PC-9 (cell line): ENCODE measurements at regions not wholly inside any gene's neighbourhood (a gene's known extent, or its start where the extent isn't known, plus 50 kb on each side); places are given as distances from the start of the nearest gene placed in this dataset.

Experiments
- BruUV-seq: library from RNA; stranded (reverse); fragments of 400-500 nt; replicated peaks from 2 replicates; lab custom pipeline; 2021; lab: Mats Ljungman, UMichigan
- CTCF ChIA-PET: fragments of 300-600 bp; sonication (Branson Sonifier 250); formaldehyde crosslinking; loops from one replicate; lab custom pipeline; 2022; ENCODE audit warnings: antibody characterized with exemption; lab: Charles Lee
- POLR2A ChIA-PET: fragments of 300-600 bp; sonication (Branson Sonifier 250); formaldehyde crosslinking; loops from one replicate; lab custom pipeline; 2022; ENCODE audit warnings: antibody characterized with exemption; ENCODE audit not compliant: unreplicated experiment; lab: Charles Lee
- DNase-seq, 2 experiments: peaks; one replicate each; pipeline versions ENCODE4 v3.0.0 to v3.0.0-alpha.2; 2015 to 2022; ENCODE audit warnings: mixed read lengths in 1 of 2
- H2AFZ ChIP-seq: fragments of 200-600 bp; sonication (generic); 2 replicates; pipeline ENCODE4 v1.8.1; 2017; ENCODE audit warnings: antibody characterized with exemption
- H3F3A ChIP-seq: fragments of 200-600 bp; sonication (generic); 2 replicates; pipeline ENCODE4 v1.8.1; 2017; ENCODE audit warnings: antibody characterized with exemption, mild to moderate bottlenecking, low read depth; ENCODE audit not compliant: insufficient read depth
- H3K27ac ChIP-seq: fragments of 200-600 bp; sonication (generic); 2 replicates; pipeline ENCODE4 v1.6.1; 2016; ENCODE audit warnings: mixed run types
- H3K27me3 ChIP-seq: fragments of 200-600 bp; sonication (generic); 2 replicates; pipeline ENCODE4 v1.6.1; 2016; ENCODE audit warnings: low read depth, mixed run types; ENCODE audit not compliant: insufficient read depth
- H3K36me3 ChIP-seq: fragments of 200-600 bp; sonication (generic); 2 replicates; pipeline ENCODE4 v1.6.1; 2016; ENCODE audit warnings: low read depth, mixed run types
- H3K4me1 ChIP-seq: fragments of 200-600 bp; sonication (generic); replicated peaks from 2 replicates; pipeline ENCODE4 v1.6.1; 2016; ENCODE audit warnings: mixed run types; ENCODE audit not compliant: insufficient read depth
- H3K4me2 ChIP-seq: fragments of 200-600 bp; sonication (generic); 2 replicates; pipeline ENCODE4 v1.6.1; 2017; ENCODE audit warnings: mixed run types
- H3K4me3 ChIP-seq: fragments of 200-600 bp; sonication (generic); 2 replicates; pipeline ENCODE4 v1.6.1; 2016; ENCODE audit warnings: mixed run types
- H3K79me2 ChIP-seq: fragments of 200-600 bp; sonication (generic); 2 replicates; pipeline ENCODE4 v1.6.1; 2017; ENCODE audit warnings: low read depth, mixed run types
- H3K9me2 ChIP-seq: fragments of 200-600 bp; sonication (generic); 2 replicates; pipeline ENCODE4 v1.8.1; 2017; ENCODE audit warnings: mild to moderate bottlenecking; ENCODE audit not compliant: insufficient read depth
- H3K9me3 ChIP-seq: fragments of 200-600 bp; sonication (generic); 2 replicates; pipeline ENCODE4 v1.8.1; 2016; ENCODE audit warnings: low read depth; ENCODE audit not compliant: insufficient read depth
- H4K20me1 ChIP-seq: fragments of 200-600 bp; sonication (generic); 2 replicates; pipeline ENCODE4 v1.8.1; 2017; ENCODE audit not compliant: insufficient read depth
- CTCF ChIP-seq: fragments of 200-600 bp; sonication (generic); conservative IDR thresholded peaks from 2 replicates; pipeline ENCODE4 v1.6.1; 2017; ENCODE audit warnings: mixed run types, antibody characterized with exemption, mild to moderate bottlenecking, moderate library complexity
- EZH2 ChIP-seq: fragments of 200-600 bp; sonication (generic); IDR thresholded peaks from 2 replicates; pipeline ENCODE4 v1.8.0; 2017; ENCODE audit warnings: antibody characterized with exemption, low read depth
- intact Hi-C: fragments of 100-400 bp; cut with micrococcal nuclease; formaldehyde crosslinking; loops from one replicate; pipeline ENCODE4 v1.10.0; 2022; ENCODE audit not compliant: unreplicated experiment

- ChIA-PET CTCF (no interaction called here), POLR2A (no interaction called here)
- H3K79me2 ChIP-seq = no peaks in the 10 kb centered on the region
- H4K20me1 ChIP-seq = no peaks in the 10 kb centered on the region
- H3K4me1 ChIP-seq = no peaks in the 10 kb centered on the region
- H3K27ac ChIP-seq = no peak overlapping the region
- no peak for TF ChIP-seq EZH2
- TF ChIP-seq CTCF = no peak
- no peaks in the 10 kb centered on the region for H3K9me2 ChIP-seq
- intact Hi-C loops = no loop called here
- no TSS peak for BruUV-seq
- no peaks in the 10 kb centered on the region for H3K36me3 ChIP-seq
- DNase-seq = no peak
- H2AFZ ChIP-seq = no peak overlapping the region
- H3K4me2 ChIP-seq = no peak overlapping the region
- no peaks in the 10 kb centered on the region for H3K27me3 ChIP-seq
- H3F3A ChIP-seq = no peaks in the 10 kb centered on the region
- H3K9me3 ChIP-seq = no peaks in the 10 kb centered on the region
- H3K4me3 ChIP-seq = no peak overlapping the region
These were observed 55.3 kb upstream of the SLCO6A1 start for GRCh38 chr5:102554082-102554481.

- Histone ChIP-seq H3K4me2 (no peak overlapping the region), H3F3A (no peaks in the 10 kb centered on the region), H3K79me2 (no peaks in the 10 kb centered on the region), H3K4me3 (no peak overlapping the region), H3K9me3 (no peaks in the 10 kb centered on the region), H3K27me3 (no peaks in the 10 kb centered on the region), H3K27ac (no peak overlapping the region), H3K36me3 (no peaks in the 10 kb centered on the region), H2AFZ (no peak overlapping the region), H3K4me1 (no peaks in the 10 kb centered on the region), H3K9me2 (no peaks in the 10 kb centered on the region), H4K20me1 (no peaks in the 10 kb centered on the region)
- DNase-seq = no peak
- POLR2A ChIA-PET = no interaction called here
- intact Hi-C loops = no loop called here
- no TSS peak for BruUV-seq
- TF ChIP-seq EZH2 = no peak
- 0 out of 2 replicates have a peak, but pooled peaks have one; percentile 40 for TF ChIP-seq CTCF
- CTCF ChIA-PET = no interaction called here
These were observed 55.9 kb upstream of the SLCO6A1 start for GRCh38 chr5:102554728-102555127.

DNA sequence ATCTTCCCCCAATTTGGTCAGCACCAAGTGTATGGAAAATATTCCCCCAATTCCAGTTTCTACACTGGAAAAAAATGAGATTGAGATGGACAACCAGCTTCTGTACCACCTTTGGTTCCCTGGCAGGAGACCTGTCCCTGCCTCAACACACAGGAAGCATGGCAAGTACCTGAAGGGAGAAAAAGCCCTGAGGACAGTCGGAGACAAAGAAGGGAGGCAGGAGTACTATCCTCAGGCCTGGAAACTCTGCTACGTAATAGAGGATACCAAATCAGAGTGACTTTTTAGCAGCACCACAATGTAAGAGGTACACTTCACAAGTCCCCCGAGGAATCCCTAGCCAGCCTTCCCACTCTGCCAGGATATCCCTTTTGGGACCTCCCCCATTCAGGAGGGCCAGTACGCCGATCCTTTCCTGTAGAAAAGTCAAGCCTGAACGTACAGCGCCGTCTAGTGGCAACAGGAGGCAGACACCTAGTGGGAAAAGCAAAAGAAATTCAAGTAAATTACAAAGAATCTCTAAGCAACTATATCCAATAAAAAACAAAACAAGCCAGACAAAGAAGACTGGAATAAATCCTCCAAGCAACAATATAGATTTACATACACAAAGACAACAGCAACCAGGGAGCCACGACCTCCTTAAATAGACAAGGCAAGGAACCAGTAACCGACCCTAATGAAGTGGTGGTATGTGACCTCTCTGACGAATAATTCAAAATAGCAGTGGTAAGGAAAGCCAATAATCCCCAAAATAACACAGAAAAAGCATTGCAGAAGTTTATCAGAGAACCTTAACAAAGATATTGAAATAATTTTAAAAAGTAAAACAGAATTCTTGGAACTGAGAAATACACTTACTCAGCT, 63.3 kb upstream of the SLCO6A1 start:
- no peak overlapping the region for H3K27ac ChIP-seq
- ChIA-PET POLR2A (no interaction called here), CTCF (no interaction called here)
- no peaks in the 10 kb centered on the region for H3K27me3 ChIP-seq
- no peak overlapping the region for H3K4me2 ChIP-seq
- 0 out of 2 replicates have a peak, but pooled peaks cover 3% of the 10 kb centered on the region for H3K9me2 ChIP-seq
- H3K79me2 ChIP-seq = no peaks in the 10 kb centered on the region
- no peaks in the 10 kb centered on the region for H3K4me1 ChIP-seq
- BruUV-seq = no TSS peak
- no peaks in the 10 kb centered on the region for H3K36me3 ChIP-seq
- H3F3A ChIP-seq = no peaks in the 10 kb centered on the region
- peak overlapping the region; percentile 63 for H2AFZ ChIP-seq
- H3K4me3 ChIP-seq = no peak overlapping the region
- no peak for TF ChIP-seq EZH2
- peak; percentile 81 for TF ChIP-seq CTCF
- no peaks in the 10 kb centered on the region for H3K9me3 ChIP-seq
- DNase-seq = peak in 1 of 2 experiments; percentile 18
- no peaks in the 10 kb centered on the region for H4K20me1 ChIP-seq
- intact Hi-C loops = no loop called here
